A549 (cell line): ENCODE measurements at regions not wholly inside any gene's neighbourhood (a gene's known extent, or its start where the extent isn't known, plus 50 kb on each side); places are given as distances from the start of the nearest gene placed in this dataset.

Source experiments
- ATAC-seq, 2 experiments: fragments of 200-7000 bp in 1 of 2; fragments of >200 bp in 1 of 2; cut with Nextera tagmentation in 1 of 2; cut with Tn5 transposase in 1 of 2; 3 replicates each; pipeline versions ENCODE4 v1.8.0 to v1.9.1; 2018 to 2020; ENCODE audit warnings: mild to moderate bottlenecking in 1 of 2, moderate library complexity in 1 of 2
- CTCF ChIA-PET: fragments of 300-600 bp; sonication (Branson Sonifier 250); formaldehyde crosslinking; extraction: SDS; loops from one replicate; lab custom pipeline; 2021; ENCODE audit warnings: antibody characterized with exemption, inconsistent platforms; lab: Yijun Ruan, JAX
- POLR2A ChIA-PET: fragments of 350-600 bp; formaldehyde crosslinking; extraction: SDS; loops from one replicate; lab custom pipeline; 2021; ENCODE audit warnings: antibody characterized with exemption, inconsistent platforms; lab: Yijun Ruan, JAX
- DNase-seq, 2 experiments: peaks; one replicate each; pipeline versions ENCODE4 v3.0.0 to v3.0.0-alpha.2; 2011 to 2016; ENCODE audit warnings: low read depth in 1 of 2, low spot score in 1 of 2
- FAIRE-seq: peaks from 2 replicates; lab custom pipeline; 2011; peaks lifted over from hg19 to GRCh38; lab: Jason Lieb, UNC
- H3K27ac ChIP-seq, 2 experiments: fragments of >200 bp; sonication (Bioruptor Twin); formaldehyde crosslinking; 3 replicates each; pipeline ENCODE4 v1.5.1; 2016 to 2017
- H3K4me1 ChIP-seq: fragments of >200 bp; sonication (Bioruptor Twin); formaldehyde crosslinking; 3 replicates; pipeline ENCODE4 v1.6.1; 2016
- H3K4me2 ChIP-seq: fragments of >200 bp; sonication (Bioruptor Twin); formaldehyde crosslinking; 3 replicates; pipeline ENCODE4 v1.6.1; 2016
- H3K4me3 ChIP-seq: fragments of >200 bp; sonication (Bioruptor Twin); formaldehyde crosslinking; 3 replicates; pipeline ENCODE4 v1.5.1; 2016
- H3K9me3 ChIP-seq: fragments of >200 bp; sonication (Bioruptor Twin); formaldehyde crosslinking; 3 replicates; pipeline ENCODE4 v1.6.1; 2016
- BCL3 ChIP-seq: fragments of >200 bp; sonication (Bioruptor Twin); formaldehyde crosslinking; IDR thresholded peaks from 3 replicates; pipeline ENCODE4 v1.6.1; 2016
- CEBPB ChIP-seq, 2 experiments: fragments of >200 bp in 1 of 2; sonication (Bioruptor Twin) in 1 of 2; formaldehyde crosslinking in 1 of 2; IDR thresholded peaks; 2 replicates each; pipeline ENCODE4 v1.6.1; 2012 to 2016
- CHD4 ChIP-seq: fragments of 200-600 bp; sonication (generic); IDR thresholded peaks from 2 replicates; pipeline ENCODE4 v1.6.1; 2016; ENCODE audit warnings: antibody characterized with exemption, mild to moderate bottlenecking, borderline replicate concordance
- EHF ChIP-seq: fragments of 250-450 bp; sonication (Bioruptor Pico); IDR thresholded peaks from 2 replicates; pipeline ENCODE4 v1.5.0; 2020; ENCODE audit warnings: mild to moderate bottlenecking
- EHMT2 ChIP-seq: fragments of 200-600 bp; sonication (generic); IDR thresholded peaks from 2 replicates; pipeline ENCODE4 v1.6.1; 2016; ENCODE audit warnings: antibody characterized with exemption, low read depth, mild to moderate bottlenecking, moderate library complexity
- EP300 ChIP-seq, 2 experiments: fragments of >200 bp; sonication (Bioruptor Twin); formaldehyde crosslinking; IDR thresholded peaks; 2 replicates in 1 of 2; 3 replicates in 1 of 2; pipeline ENCODE4 v1.6.1; 2016 to 2017
- FOXS1 ChIP-seq: fragments of 250-450 bp; sonication (Bioruptor Pico); IDR thresholded peaks from 2 replicates; pipeline ENCODE4 v1.5.0; 2020; ENCODE audit warnings: mild to moderate bottlenecking, moderate library complexity
- HES2 ChIP-seq: fragments of >200 bp; sonication (Bioruptor Twin); formaldehyde crosslinking; IDR thresholded peaks from 2 replicates; pipeline ENCODE4 v1.6.1; 2016
- HOXA7 ChIP-seq: fragments of 250-450 bp; sonication (Bioruptor Pico); IDR thresholded peaks from 2 replicates; pipeline ENCODE4 v1.5.0; 2020; ENCODE audit warnings: mild to moderate bottlenecking, moderate library complexity
- HOXB13 ChIP-seq: fragments of 250-450 bp; sonication (Bioruptor Pico); IDR thresholded peaks from 2 replicates; pipeline ENCODE4 v1.5.0; 2020; ENCODE audit warnings: low read depth, mild to moderate bottlenecking, moderate library complexity
- HOXB5 ChIP-seq: fragments of 250-450 bp; sonication (Bioruptor Pico); IDR thresholded peaks from 2 replicates; pipeline ENCODE4 v1.5.0; 2020; ENCODE audit warnings: mild to moderate bottlenecking, moderate library complexity
- JUN ChIP-seq, 2 experiments: fragments of >200 bp; sonication (Bioruptor Twin); formaldehyde crosslinking; IDR thresholded peaks; 2 replicates in 1 of 2; 3 replicates in 1 of 2; pipeline ENCODE4 v1.6.1; 2016 to 2017
- JUNB ChIP-seq: fragments of >200 bp; sonication (Bioruptor Twin); formaldehyde crosslinking; IDR thresholded peaks from 2 replicates; pipeline ENCODE4 v1.6.1; 2016
- KDM1A ChIP-seq: fragments of 200-600 bp; sonication (generic); IDR thresholded peaks from 2 replicates; pipeline ENCODE4 v1.6.1; 2016; ENCODE audit warnings: low read depth, mild to moderate bottlenecking
- MAFK ChIP-seq: fragments of 450-650 bp; IDR thresholded peaks from 2 replicates; pipeline ENCODE4 v1.6.1; 2014; ENCODE audit not compliant: partially characterized antibody
- PBX3 ChIP-seq: IDR thresholded peaks from 2 replicates; pipeline ENCODE4 v1.6.1; 2012
- PHF8 ChIP-seq: fragments of 200-600 bp; sonication (generic); IDR thresholded peaks from 2 replicates; pipeline ENCODE4 v1.6.1; 2016; ENCODE audit warnings: low read depth, mild to moderate bottlenecking, antibody characterized with exemption, moderate library complexity, borderline replicate concordance
- POLR2A ChIP-seq: IDR thresholded peaks from 2 replicates; pipeline ENCODE4 v1.6.1; 2012; ENCODE audit warnings: mild to moderate bottlenecking, low read length
- RARB ChIP-seq: fragments of 250-450 bp; sonication (Bioruptor Pico); IDR thresholded peaks from 2 replicates; pipeline ENCODE4 v1.8.0; 2021; ENCODE audit warnings: mild to moderate bottlenecking, moderate library complexity
- RCOR1 ChIP-seq: fragments of 150-350 bp; IDR thresholded peaks from 2 replicates; pipeline ENCODE4 v1.6.1; 2014; ENCODE audit warnings: antibody characterized with exemption, low read length, low read depth
- RFX5 ChIP-seq: fragments of 450-650 bp; IDR thresholded peaks from 2 replicates; pipeline ENCODE4 v1.7.1; 2014; ENCODE audit warnings: antibody characterized with exemption, mild to moderate bottlenecking, moderate library complexity
- RNF2 ChIP-seq: fragments of 200-600 bp; sonication (generic); IDR thresholded peaks from 2 replicates; pipeline ENCODE4 v1.6.1; 2016; ENCODE audit warnings: low read depth, mild to moderate bottlenecking, antibody characterized with exemption, moderate library complexity, borderline replicate concordance
- TFCP2L1 ChIP-seq: fragments of 250-450 bp; sonication (Bioruptor Pico); IDR thresholded peaks from 2 replicates; pipeline ENCODE4 v1.5.0; 2021; ENCODE audit warnings: mild to moderate bottlenecking
- TP53 ChIP-seq: fragments of 250-450 bp; sonication (Bioruptor Pico); IDR thresholded peaks from 2 replicates; pipeline ENCODE4 v1.5.0; 2021; ENCODE audit warnings: mild to moderate bottlenecking, moderate library complexity
- ZFP36 ChIP-seq: fragments of 450-650 bp; IDR thresholded peaks from 2 replicates; pipeline ENCODE4 v1.6.1; 2014; ENCODE audit warnings: borderline replicate concordance; ENCODE audit not compliant: partially characterized antibody
- ZSCAN20 ChIP-seq: fragments of 250-450 bp; sonication (Bioruptor Pico); IDR thresholded peaks from 2 replicates; pipeline ENCODE4 v1.8.0; 2022; ENCODE audit warnings: mild to moderate bottlenecking, moderate library complexity
- WGBS: methylation state at CpG from one replicate; pipeline ENCODE4 v1.1.6; 2017; ENCODE audit errors: missing lambda C conversion rate; 5-methylcytosine and 5-hydroxymethylcytosine counted together

- no peak for FAIRE-seq
- H3K4me1 ChIP-seq, result no peaks in the 10 kb centered on the region
- DNase-seq, result no peak
- ChIA-PET CTCF (no interaction called here), POLR2A (no interaction called here)
- no peak for TF ChIP-seq ZSCAN20 (CRISPR knock-in tag)
- TF ChIP-seq RFX5, result no peak
- no peak for TF ChIP-seq FOXS1 (CRISPR knock-in tag)
- TF ChIP-seq EHMT2, result no peak
- no peak for TF ChIP-seq TP53 (CRISPR knock-in tag)
- no peak for TF ChIP-seq RARB
- no peak for TF ChIP-seq KDM1A
- no peak for TF ChIP-seq HOXA7
- no peak for TF ChIP-seq POLR2A
- no peak for TF ChIP-seq PBX3
- TF ChIP-seq JUNB, result no peak
- TF ChIP-seq MAFK, result no peak
- no peak for TF ChIP-seq RCOR1
- no peak for TF ChIP-seq CEBPB (IDR thresholded peaks at IDR 0.05)
- no peak for TF ChIP-seq TFCP2L1 (CRISPR knock-in tag)
- TF ChIP-seq HES2, result no peak
- no peak for TF ChIP-seq PHF8
- TF ChIP-seq BCL3, result no peak
- no peak for TF ChIP-seq CHD4
- no peak overlapping the region for H3K4me3 ChIP-seq
- H3K4me2 ChIP-seq, result no peak overlapping the region
- ATAC-seq, result no peak
- H3K27ac ChIP-seq, result no peak overlapping the region
- no peaks in the 10 kb centered on the region for H3K9me3 ChIP-seq
- WGBS, result 9% methylated on average over 3 of the region's 3 CpGs
Measured at GRCh38 chr2:49343638-49344037, 189.3 kb upstream of the FSHR start.

- ChIA-PET POLR2A (no interaction called here), CTCF (no interaction called here)
- FAIRE-seq, result no peak
- H3K4me2 ChIP-seq, result no peak overlapping the region
- no peak overlapping the region for H3K4me3 ChIP-seq
- TF ChIP-seq RCOR1, result no peak
- TF ChIP-seq ZFP36, result no peak
- no peak for TF ChIP-seq HOXB5 (CRISPR knock-in tag)
- no peak for TF ChIP-seq EP300 (IDR thresholded peaks at IDR 0.05)
- no peak for TF ChIP-seq JUNB
- no peak for TF ChIP-seq MAFK
- TF ChIP-seq EHF (CRISPR knock-in tag), result no peak
- TF ChIP-seq BCL3, result no peak
- TF ChIP-seq RNF2, result no peak
- TF ChIP-seq TP53 (CRISPR knock-in tag), result no peak
- TF ChIP-seq HOXB13 (CRISPR knock-in tag), result no peak
- TF ChIP-seq JUN (IDR thresholded peaks at IDR 0.05), result no peak
- H3K27ac ChIP-seq, result no peak overlapping the region
- H3K9me3 ChIP-seq, result no peaks in the 10 kb centered on the region
- no peaks in the 10 kb centered on the region for H3K4me1 ChIP-seq
- WGBS, result 0% methylated on average over 1 of the region's 1 CpG
- no peak for DNase-seq
- ATAC-seq, result no peak
Measured at GRCh38 chr2:49342156-49342555, 187.8 kb upstream of the FSHR start.
